ENCODE measurements at regions not wholly inside any gene's neighbourhood (a gene's known extent, or its start where the extent isn't known, plus 50 kb on each side); places are given as distances from the start of the nearest gene placed in this dataset.

- POLR2A ChIA-PET: no interaction called here
- TF ChIP-seq ZIC2 (tag by site-specific recombination; IDR thresholded peaks at IDR 0.05): peak; percentile 80
- TF ChIP-seq ZNF366 (tag by site-specific recombination; conservative IDR thresholded peaks at IDR 0.05): no peak
- peak; percentile 38; the same call in 1 of the 2 replicates for TF ChIP-seq ATF2 (tag by site-specific recombination; IDR thresholded peaks at IDR 0.05; ENCODE audit: low read depth)
- 0 out of 2 replicates have a peak, but pooled peaks have one; percentile 9 for TF ChIP-seq SCRT2 (tag by site-specific recombination; IDR thresholded peaks at IDR 0.05)
- no peaks in the 10 kb centered on the region for H3K36me3 ChIP-seq (ENCODE audit: control insufficient read depth in 2 of 2, insufficient read depth in 1 of 2, low read length in 2 of 2)
- no peak overlapping the region for H3K4me3 ChIP-seq (ENCODE audit: low read depth, low read length)
- CTCF ChIA-PET: interaction anchor here (0.6 to 2.1 kb wide), 25 partner anchors 8 to 1144 kb away, joined by 3 to 8 read pairs (median 4); no protein-coding TSS in a partner anchor
- H3K27ac ChIP-seq (ENCODE audit: extremely low read depth, low read depth, low read length): no peak overlapping the region
- H3K4me1 ChIP-seq (ENCODE audit: control insufficient read depth, insufficient read depth, low read length): no peaks in the 10 kb centered on the region
- H3K9me3 ChIP-seq (ENCODE audit: control insufficient read depth, insufficient read depth, low read depth, low read length): no peaks in the 10 kb centered on the region
These were observed 185.7 kb upstream of the KLHL29 start for GRCh38 chr2:23199115-23199918.

- no peaks in the 10 kb centered on the region for H3K4me1 ChIP-seq (ENCODE audit: control insufficient read depth, insufficient read depth, low read length)
- no peak overlapping the region for H3K4me3 ChIP-seq (ENCODE audit: low read depth, low read length)
- POLR2A ChIA-PET: no interaction called here
- no peak for TF ChIP-seq ZNF48 (tag by site-specific recombination; IDR thresholded peaks at IDR 0.05)
- TF ChIP-seq ZBTB44 (tag by site-specific recombination; IDR thresholded peaks at IDR 0.05): no peak
- TF ChIP-seq SCRT2 (tag by site-specific recombination; IDR thresholded peaks at IDR 0.05): no peak
- no peak for TF ChIP-seq ZNF121 (tag by site-specific recombination; IDR thresholded peaks at IDR 0.05)
- no peak for TF ChIP-seq GFI1B (tag by site-specific recombination; IDR thresholded peaks at IDR 0.05)
- no peak for TF ChIP-seq ZNF549 (tag by site-specific recombination; IDR thresholded peaks at IDR 0.05)
- no peak for TF ChIP-seq ZNF645 (tag by site-specific recombination; IDR thresholded peaks at IDR 0.05)
- TF ChIP-seq ZNF548 (tag by site-specific recombination; IDR thresholded peaks at IDR 0.05): no peak
- TF ChIP-seq ZXDB (tag by site-specific recombination; IDR thresholded peaks at IDR 0.05): no peak
- TF ChIP-seq ZSCAN4 (tag by site-specific recombination; IDR thresholded peaks at IDR 0.05): no peak
- no peak for TF ChIP-seq ZSCAN16 (tag by site-specific recombination; IDR thresholded peaks at IDR 0.05)
- no peak for TF ChIP-seq GLIS1 (tag by site-specific recombination; IDR thresholded peaks at IDR 0.05)
- TF ChIP-seq ZSCAN18 (tag by site-specific recombination; IDR thresholded peaks at IDR 0.05): no peak
- no peak for TF ChIP-seq BCL6B (tag by site-specific recombination; IDR thresholded peaks at IDR 0.05)
- CTCF ChIA-PET: interaction anchor here (0.5 to 2.1 kb wide), 16 partner anchors 8 to 263 kb away, joined by 3 to 8 read pairs (median 4); no protein-coding TSS in a partner anchor
- H3K36me3 ChIP-seq (ENCODE audit: control insufficient read depth in 2 of 2, insufficient read depth in 1 of 2, low read length in 2 of 2): no peaks in the 10 kb centered on the region
- no peak overlapping the region for H3K27ac ChIP-seq (ENCODE audit: extremely low read depth, low read depth, low read length)
- H3K9me3 ChIP-seq (ENCODE audit: control insufficient read depth, insufficient read depth, low read depth, low read length): no peaks in the 10 kb centered on the region
These were observed 184.8 kb upstream of the KLHL29 start for GRCh38 chr2:23200068-23200786.

All from HEK293 (cell line).